K562 (cell line): ENCODE measurements at regions not wholly inside any gene's neighbourhood (a gene's known extent, or its start where the extent isn't known, plus 50 kb on each side); places are given as distances from the start of the nearest gene placed in this dataset.

ENCODE experiments used
- ATAC-seq: fragments of 200-7000 bp; cut with Tn5 transposase; 3 replicates; pipeline ENCODE4 v1.9.1; 2020; ENCODE audit warnings: moderate library complexity
- BruUV-seq: library from RNA; stranded (reverse); fragments of 400-500 nt; replicated peaks from 2 replicates; lab custom pipeline; 2021; lab: Mats Ljungman, UMichigan
- CTCF ChIA-PET: fragments of 300-600 bp; formaldehyde crosslinking; extraction: SDS; loops from one replicate; lab custom pipeline; 2021; ENCODE audit warnings: low intra/inter-chr PET ratio; lab: Yijun Ruan, JAX
- POLR2A ChIA-PET: fragments of 300-600, 350-650 bp; sonication (Branson Sonifier 250); formaldehyde crosslinking; extraction: SDS; loops from one replicate; lab custom pipeline; 2021; ENCODE audit warnings: antibody characterized with exemption, inconsistent platforms; lab: Yijun Ruan, JAX
- DNase-seq, 4 experiments: peaks; one replicate each; pipeline versions ENCODE4 v3.0.0 to v3.0.0-alpha.2; 2011 to 2018; ENCODE audit warnings: low spot score in 3 of 4, mixed read lengths in 3 of 4; ENCODE audit errors: extremely low read depth in 1 of 4
- FAIRE-seq: peaks from 2 replicates; lab custom pipeline; 2011; peaks lifted over from hg19 to GRCh38; lab: Jason Lieb, UNC
- H2AFZ ChIP-seq: 2 replicates; pipeline ENCODE4 v1.6.0; 2011; ENCODE audit warnings: low read depth, low read length, control low read depth, inconsistent platforms
- H3K27ac ChIP-seq: fragments of 200-600 bp; 3 replicates; pipeline ENCODE4 v1.8.0; 2011; ENCODE audit warnings: low read depth, mild to moderate bottlenecking, control low read depth, inconsistent platforms, low read length, moderate library complexity, mixed read lengths; ENCODE audit errors: extremely low read depth
- H3K27me3 ChIP-seq, 2 experiments: fragments of 300-600 bp in 1 of 2; 2 replicates in 1 of 2; 3 replicates in 1 of 2; pipeline versions ENCODE4 v1.6.0 to v1.8.0; 2011; ENCODE audit warnings: inconsistent platforms in 2 of 2, low read length in 2 of 2, mild to moderate bottlenecking in 1 of 2, mixed read lengths in 1 of 2, moderate library complexity in 1 of 2; ENCODE audit not compliant: control insufficient read depth in 2 of 2, insufficient read depth in 2 of 2
- H3K36me3 ChIP-seq: fragments of 300-600 bp; 3 replicates; pipeline ENCODE4 v1.8.0; 2011; ENCODE audit warnings: mild to moderate bottlenecking, low read length, inconsistent platforms; ENCODE audit not compliant: control insufficient read depth, insufficient read depth
- H3K4me1 ChIP-seq, 2 experiments: fragments of 200-600 bp in 1 of 2; replicated peaks in 1 of 2; 2 replicates in 1 of 2; 3 replicates in 1 of 2; pipeline versions ENCODE4 v1.5.1 to v1.8.0; 2011; ENCODE audit warnings: inconsistent platforms in 2 of 2, low read length in 2 of 2, mild to moderate bottlenecking in 1 of 2, mixed read lengths in 1 of 2, moderate library complexity in 1 of 2; ENCODE audit not compliant: control insufficient read depth in 2 of 2, insufficient read depth in 2 of 2
- H3K4me2 ChIP-seq: 2 replicates; pipeline ENCODE4 v1.6.1; 2011; ENCODE audit warnings: low read length, control low read depth, inconsistent platforms, mixed read lengths; ENCODE audit not compliant: insufficient read depth
- H3K4me3 ChIP-seq: fragments of 200-600 bp; sonication (generic), shearing (Covaris generic); 2 replicates; pipeline ENCODE4 v1.5.1; 2016; ENCODE audit warnings: control low read depth, inconsistent platforms
- H3K79me2 ChIP-seq: fragments of 200-600 bp; 3 replicates; pipeline ENCODE4 v1.8.0; 2011; ENCODE audit warnings: low read length, inconsistent platforms; ENCODE audit not compliant: control insufficient read depth, insufficient read depth
- H3K9ac ChIP-seq, 2 experiments: 2 replicates each; pipeline versions ENCODE4 v1.6.0 to v1.6.1; 2011; ENCODE audit warnings: low read depth in 2 of 2, low read length in 2 of 2, control low read depth in 1 of 2, inconsistent platforms in 1 of 2, mild to moderate bottlenecking in 1 of 2, mixed read lengths in 1 of 2; ENCODE audit not compliant: insufficient read depth in 1 of 2
- H3K9me1 ChIP-seq: one replicate; pipeline ENCODE4 v1.6.0; 2011; ENCODE audit warnings: inconsistent platforms, mild to moderate bottlenecking, low read length, moderate library complexity; ENCODE audit not compliant: control insufficient read depth, insufficient read depth
- H3K9me3 ChIP-seq: replicated peaks from 2 replicates; pipeline ENCODE4 v1.5.1; 2011; ENCODE audit warnings: low read depth, low read length, inconsistent platforms; ENCODE audit not compliant: control insufficient read depth, insufficient read depth
- H4K20me1 ChIP-seq: replicated peaks from 2 replicates; pipeline ENCODE4 v1.6.1; 2011; ENCODE audit warnings: low read length, inconsistent platforms, mixed read lengths; ENCODE audit not compliant: control insufficient read depth, insufficient read depth
- CHD2 ChIP-seq: IDR thresholded peaks from 2 replicates; pipeline ENCODE4 v1.6.1; 2011; ENCODE audit warnings: low read depth, low read length
- DIDO1 ChIP-seq: fragments of 450-650 bp; IDR thresholded peaks from 2 replicates; pipeline ENCODE4 v1.6.1; 2016; ENCODE audit warnings: low read depth, missing biosample characterization, missing genetic modification characterization
- ETV5 ChIP-seq: sonication (generic); formaldehyde crosslinking; IDR thresholded peaks from 2 replicates; pipeline ENCODE4 v1.4.0; 2020; ENCODE audit warnings: low read depth, mild to moderate bottlenecking, missing genetic modification reagents
- HDAC1 ChIP-seq, 2 experiments: fragments of 450-650 bp; IDR thresholded peaks; 2 replicates each; pipeline ENCODE4 v1.6.1; 2016 to 2017; ENCODE audit warnings: inconsistent platforms in 1 of 2, mild to moderate bottlenecking in 1 of 2, moderate library complexity in 1 of 2
- HDAC2 ChIP-seq: fragments of 450-650 bp; IDR thresholded peaks from 2 replicates; pipeline ENCODE4 v1.6.1; 2016; ENCODE audit warnings: mild to moderate bottlenecking
- HDAC8 ChIP-seq: fragments of 450-650 bp; IDR thresholded peaks from 2 replicates; pipeline ENCODE4 v1.6.1; 2016; ENCODE audit warnings: mild to moderate bottlenecking, missing genetic modification characterization, moderate library complexity, missing compliant biosample characterization
- ID3 ChIP-seq, 2 experiments: fragments of 250-450 bp in 1 of 2; fragments of 450-650 bp in 1 of 2; sonication (Bioruptor Pico) in 1 of 2; IDR thresholded peaks; 2 replicates each; pipeline versions ENCODE4 v1.6.1 to v1.8.0; 2016 to 2021; ENCODE audit warnings: mild to moderate bottlenecking in 2 of 2, moderate library complexity in 2 of 2, missing compliant biosample characterization in 1 of 2, missing genetic modification characterization in 1 of 2
- KAT8 ChIP-seq: fragments of 450-650 bp; IDR thresholded peaks from 2 replicates; pipeline ENCODE4 v1.6.1; 2016; ENCODE audit warnings: low read depth, mild to moderate bottlenecking
- KDM5B ChIP-seq: fragments of 200-600 bp; sonication (generic); IDR thresholded peaks from 2 replicates; pipeline ENCODE4 v1.6.1; 2012; ENCODE audit warnings: low read depth, mild to moderate bottlenecking, moderate library complexity, low read length, control low read depth, inconsistent platforms; ENCODE audit not compliant: insufficient replicate concordance
- MAFK ChIP-seq: IDR thresholded peaks from 2 replicates; pipeline ENCODE4 v1.6.1; 2011; ENCODE audit warnings: low read length, improper control_type of control experiment
- MYNN ChIP-seq, 2 experiments: sonication (generic); formaldehyde crosslinking in 1 of 2; IDR thresholded peaks; 2 replicates each; pipeline versions ENCODE4 v1.5.0 to v1.6.1; 2016 to 2020; ENCODE audit warnings: antibody characterized with exemption in 1 of 2, missing genetic modification reagents in 1 of 2
- PCBP2 ChIP-seq: fragments of 200-400 bp; formaldehyde crosslinking; IDR thresholded peaks from 2 replicates; pipeline ENCODE4 v1.6.1; 2018; ENCODE audit warnings: low read length, low read depth, mild to moderate bottlenecking, moderate library complexity; ENCODE audit not compliant: poor library complexity, severe bottlenecking
- POLR3A ChIP-seq: IDR thresholded peaks from 2 replicates; pipeline ENCODE4 v1.6.1; 2011; ENCODE audit warnings: borderline replicate concordance, mild to moderate bottlenecking, moderate library complexity; ENCODE audit not compliant: insufficient read length, insufficient read depth; ENCODE audit errors: extremely low read depth
- PRMT5 ChIP-seq: sonication (generic); formaldehyde crosslinking; IDR thresholded peaks from 2 replicates; pipeline ENCODE4 v1.5.0; 2020; ENCODE audit warnings: missing genetic modification reagents
- RBBP5 ChIP-seq: fragments of 200-600 bp; sonication (generic); IDR thresholded peaks from 2 replicates; pipeline ENCODE4 v1.6.1; 2012; ENCODE audit warnings: borderline replicate concordance, mild to moderate bottlenecking, low read length, control low read depth, inconsistent platforms; ENCODE audit not compliant: insufficient read depth, poor library complexity, severe bottlenecking
- TRIM24 ChIP-seq, 2 experiments: fragments of 450-650 bp; IDR thresholded peaks; 2 replicates each; pipeline ENCODE4 v1.6.1; 2016
- ZNF785 ChIP-seq: fragments of 250-450 bp; sonication (Bioruptor Pico); IDR thresholded peaks from 2 replicates; pipeline ENCODE4 v1.4.0; 2020; ENCODE audit warnings: mild to moderate bottlenecking
- WGBS: fragments of 100-300 bp; shearing (Covaris generic); methylation state at CpG from one replicate; pipeline ENCODE4 v1.1.6; 2016; ENCODE audit warnings: low coverage, mixed read lengths; ENCODE audit not compliant: insufficient coverage; ENCODE audit errors: missing lambda C conversion rate; 5-methylcytosine and 5-hydroxymethylcytosine counted together
- in situ Hi-C: fragments of 300-500 bp; cut with MboI; formaldehyde crosslinking; loops from 4 replicates; pipeline ENCODE4 v1.15.0; 2018; ENCODE audit warnings: inconsistent platforms, mixed read lengths
- intact Hi-C: fragments of 100-400 bp; cut with micrococcal nuclease; formaldehyde crosslinking; loops from 2 replicates; pipeline ENCODE4 v1.14.2; 2022
- TF ChIP-seq, protein P1 (sequence below): fragments of 250-450 bp; sonication (Bioruptor Pico); IDR thresholded peaks from 2 replicates; pipeline ENCODE4 v1.5.0; 2021; ENCODE audit warnings: mild to moderate bottlenecking, moderate library complexity

GRCh38 chr15:84387086-84387485, 151.5 kb downstream of the GOLGA6L4 start:
- no peak for DNase-seq
- no peaks in the 10 kb centered on the region for H3K79me2 ChIP-seq
- H3K4me2 ChIP-seq = no peak overlapping the region
- no peak for FAIRE-seq
- no peak overlapping the region for H2AFZ ChIP-seq
- no peak overlapping the region for H3K9ac ChIP-seq
- intact Hi-C loops (no loop called here), in situ Hi-C loops (no loop called here)
- WGBS = 4% methylated on average over 6 of the region's 8 CpGs
- no peak overlapping the region for H3K27ac ChIP-seq
- ChIA-PET CTCF (no interaction called here), POLR2A (no interaction called here)
- H3K9me1 ChIP-seq = no peaks in the 10 kb centered on the region
- H3K4me1 ChIP-seq = peaks cover 0 to 3% of the 10 kb centered on the region in 2 experiments; a peak in 1 of 5 replicates
- no peak for ATAC-seq
- no peak overlapping the region for H3K4me3 ChIP-seq
- no peaks in the 10 kb centered on the region for H3K27me3 ChIP-seq
- BruUV-seq = no TSS peak
- H3K9me3 ChIP-seq = no peaks in the 10 kb centered on the region
- no peaks in the 10 kb centered on the region for H3K36me3 ChIP-seq
- H4K20me1 ChIP-seq = no peaks in the 10 kb centered on the region
- TF ChIP-seq ID3 (CRISPR knock-in tag; IDR thresholded peaks at IDR 0.05) (no peak), ID3 (tag; IDR thresholded peaks at IDR 0.05) (no peak), MYNN (IDR thresholded peaks at IDR 0.05) (no peak), MYNN (CRISPR knock-in tag; IDR thresholded peaks at IDR 0.05) (no peak), PCBP2 (no peak), RBBP5 (no peak), KAT8 (no peak), TRIM24 (IDR thresholded peaks at IDR 0.05) (no peak), HDAC8 (tag) (no peak), POLR3A (no peak), HDAC2 (no peak), CHD2 (no peak), KDM5B (no peak), HDAC1 (IDR thresholded peaks at IDR 0.05) (no peak), ZNF785 (CRISPR knock-in tag) (no peak), DIDO1 (tag) (no peak), PRMT5 (no peak), ETV5 (CRISPR knock-in tag) (no peak), MAFK (no peak)
- TF ChIP-seq, protein P1, sequence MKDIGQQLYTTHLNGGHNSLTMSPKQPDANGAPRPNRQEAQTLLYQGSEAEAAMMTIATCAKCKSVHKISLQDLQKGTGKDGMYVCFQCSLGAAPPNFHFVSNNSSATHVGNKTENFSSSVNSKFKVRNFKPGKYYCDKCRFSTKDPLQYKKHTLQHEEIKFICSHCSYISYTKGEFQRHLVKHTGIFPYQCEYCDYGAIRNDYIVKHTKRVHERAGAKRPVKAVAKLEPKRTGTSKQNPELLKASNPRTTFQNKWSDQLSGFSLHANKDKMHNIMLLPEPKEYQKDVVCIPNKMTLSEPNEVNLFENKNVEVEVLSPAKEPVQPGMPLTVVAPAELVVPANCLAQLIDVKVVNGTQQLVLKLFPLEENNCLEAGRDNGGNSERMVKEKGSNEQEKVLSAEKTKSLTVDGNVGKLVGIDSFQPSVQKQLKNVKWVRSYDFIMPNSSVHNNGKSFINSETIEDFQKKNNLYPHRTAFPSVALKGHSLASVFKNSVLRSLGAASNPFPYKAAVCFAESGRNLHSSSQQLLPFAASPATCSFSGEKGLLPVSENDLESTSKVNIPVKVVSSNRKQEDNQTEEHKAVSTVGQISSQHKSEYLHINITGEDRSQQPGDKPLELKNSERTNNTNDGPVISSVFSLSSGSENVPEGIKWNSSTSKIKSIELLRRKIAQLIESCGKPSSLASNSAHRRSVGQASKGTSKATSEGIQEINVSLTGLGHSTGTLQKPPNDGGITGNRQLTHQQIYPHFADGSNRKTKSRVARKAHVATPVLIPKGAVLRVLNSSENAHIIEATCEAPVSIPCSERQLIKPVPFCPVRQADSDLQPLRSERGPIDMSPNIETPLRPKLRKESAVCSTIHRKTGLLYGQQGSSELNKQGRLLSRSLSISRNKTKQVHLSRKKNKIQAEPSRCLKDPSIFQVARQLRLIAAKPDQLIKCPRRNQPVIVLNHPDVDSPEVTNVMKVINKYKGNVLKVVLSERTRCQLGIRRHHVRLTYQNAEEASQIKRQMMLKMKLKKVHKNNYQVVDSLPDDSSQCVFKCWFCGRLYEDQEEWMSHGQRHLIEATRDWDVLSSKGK (CRISPR knock-in tag) = no peak
